Nephron progenitor cell (in vitro differentiated cells): ENCODE measurements at regions not wholly inside any gene's neighbourhood (a gene's known extent, or its start where the extent isn't known, plus 50 kb on each side); places are given as distances from the start of the nearest gene placed in this dataset.
A peak's percentile ranks its signal among the peaks of the same experiment; 100 is the strongest.

Experiments
- DNase-seq: peaks from one replicate; pipeline ENCODE4 v3.0.0; 2021
- H3K27ac Mint-ChIP-seq: 2 replicates; pipeline ENCODE4 v1.8.0; 2021; ENCODE audit warnings: mild to moderate bottlenecking, moderate library complexity, mixed read lengths
- H3K27me3 Mint-ChIP-seq: 2 replicates; pipeline ENCODE4 v1.8.0; 2021; ENCODE audit warnings: mild to moderate bottlenecking, low read depth, mixed read lengths; ENCODE audit not compliant: poor library complexity
- H3K36me3 Mint-ChIP-seq: 2 replicates; pipeline ENCODE4 v1.8.0; 2021; ENCODE audit warnings: low read depth, mixed read lengths
- H3K4me1 Mint-ChIP-seq: 2 replicates; pipeline ENCODE4 v1.8.0; 2021; ENCODE audit warnings: mixed read lengths
- H3K4me3 Mint-ChIP-seq: 2 replicates; pipeline ENCODE4 v1.8.0; 2021; ENCODE audit warnings: mild to moderate bottlenecking, moderate library complexity, mixed read lengths
- H3K9me3 Mint-ChIP-seq: 2 replicates; pipeline ENCODE4 v1.8.0; 2021; ENCODE audit warnings: mild to moderate bottlenecking, moderate library complexity, mixed read lengths
- TF ChIP-seq, protein P1 (sequence below): fragments of 200-600 bp; sonication (generic); IDR thresholded peaks from 2 replicates; pipeline ENCODE4 v1.5.0; 2021; ENCODE audit warnings: antibody characterized with exemption

DNA sequence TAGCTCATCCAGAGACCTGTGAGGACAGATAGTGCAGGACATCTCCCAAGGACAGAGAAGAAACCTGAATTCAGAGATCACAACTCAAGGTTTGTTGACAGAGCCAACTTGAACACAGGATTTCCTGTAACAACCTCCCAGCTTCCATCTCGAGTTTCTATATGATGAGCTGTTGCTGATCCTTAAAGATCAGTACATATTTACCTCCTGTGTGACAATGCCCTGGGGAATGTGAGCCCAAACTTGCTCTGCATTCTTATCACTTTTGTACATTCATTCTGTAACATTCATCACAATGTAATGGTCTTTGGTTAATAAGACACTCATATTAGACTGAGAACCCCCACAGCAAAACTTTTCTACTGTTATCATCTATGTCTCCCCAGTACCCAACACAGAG lies 468.6 kb downstream of the XPNPEP1 start:
- no peak overlapping the region for H3K27ac Mint-ChIP-seq
- H3K36me3 Mint-ChIP-seq: peaks cover 6% of the 10 kb centered on the region
- no peak overlapping the region for H3K4me3 Mint-ChIP-seq
- peaks cover 21% of the 10 kb centered on the region for H3K9me3 Mint-ChIP-seq
- no peak for DNase-seq
- H3K27me3 Mint-ChIP-seq: peaks cover 55% of the 10 kb centered on the region
- TF ChIP-seq, protein P1, sequence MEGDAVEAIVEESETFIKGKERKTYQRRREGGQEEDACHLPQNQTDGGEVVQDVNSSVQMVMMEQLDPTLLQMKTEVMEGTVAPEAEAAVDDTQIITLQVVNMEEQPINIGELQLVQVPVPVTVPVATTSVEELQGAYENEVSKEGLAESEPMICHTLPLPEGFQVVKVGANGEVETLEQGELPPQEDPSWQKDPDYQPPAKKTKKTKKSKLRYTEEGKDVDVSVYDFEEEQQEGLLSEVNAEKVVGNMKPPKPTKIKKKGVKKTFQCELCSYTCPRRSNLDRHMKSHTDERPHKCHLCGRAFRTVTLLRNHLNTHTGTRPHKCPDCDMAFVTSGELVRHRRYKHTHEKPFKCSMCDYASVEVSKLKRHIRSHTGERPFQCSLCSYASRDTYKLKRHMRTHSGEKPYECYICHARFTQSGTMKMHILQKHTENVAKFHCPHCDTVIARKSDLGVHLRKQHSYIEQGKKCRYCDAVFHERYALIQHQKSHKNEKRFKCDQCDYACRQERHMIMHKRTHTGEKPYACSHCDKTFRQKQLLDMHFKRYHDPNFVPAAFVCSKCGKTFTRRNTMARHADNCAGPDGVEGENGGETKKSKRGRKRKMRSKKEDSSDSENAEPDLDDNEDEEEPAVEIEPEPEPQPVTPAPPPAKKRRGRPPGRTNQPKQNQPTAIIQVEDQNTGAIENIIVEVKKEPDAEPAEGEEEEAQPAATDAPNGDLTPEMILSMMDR: no peak
- H3K4me1 Mint-ChIP-seq: peaks cover 22% of the 10 kb centered on the region

DNA sequence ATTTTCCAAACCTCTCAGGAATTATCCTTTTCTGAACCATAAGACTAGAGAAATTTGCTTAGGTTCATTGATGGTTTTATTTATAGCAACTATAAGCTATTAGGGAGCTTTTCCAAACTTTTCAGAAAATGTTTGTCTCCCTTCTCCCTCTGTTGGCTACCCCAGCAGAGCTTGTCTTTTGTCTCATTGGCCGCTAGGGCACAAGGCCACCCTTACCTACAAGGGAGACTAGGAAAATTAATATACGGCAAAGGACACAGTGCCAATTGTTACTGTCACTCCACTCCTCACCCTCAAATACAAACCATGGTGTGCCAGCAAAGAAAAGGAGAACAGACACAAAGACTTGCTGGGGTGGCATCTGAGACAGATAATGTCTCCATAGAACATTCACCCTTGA lies 471.4 kb downstream of the XPNPEP1 start:
- TF ChIP-seq, protein P1: no peak
- DNase-seq: no peak
- Mint-ChIP-seq H3K4me3 (no peak overlapping the region), H3K9me3 (no peaks in the 10 kb centered on the region), H3K27ac (no peak overlapping the region), H3K36me3 (no peaks in the 10 kb centered on the region), H3K27me3 (peaks cover 27% of the 10 kb centered on the region), H3K4me1 (peaks cover 33% of the 10 kb centered on the region)

DNA sequence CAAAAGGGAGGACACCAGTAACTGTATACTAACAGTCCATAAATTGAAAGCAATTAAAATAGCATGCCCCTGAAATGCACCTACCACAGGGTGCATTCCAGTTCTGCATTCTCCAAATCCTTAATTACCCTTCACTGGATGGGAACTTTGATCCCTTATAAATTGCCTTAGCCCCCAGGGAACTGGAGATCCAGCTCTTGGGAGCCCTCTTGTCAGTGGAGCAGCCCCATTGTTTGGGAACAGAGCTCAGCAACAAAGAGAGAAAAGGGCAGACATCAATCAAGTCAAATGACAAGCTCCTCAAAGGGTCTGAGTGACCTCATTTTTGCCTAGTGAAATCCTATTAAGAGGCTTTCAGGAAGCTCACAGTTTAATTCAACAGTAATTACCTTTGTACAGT lies 472.6 kb downstream of the XPNPEP1 start:
- Mint-ChIP-seq H3K4me1 (peaks cover 24% of the 10 kb centered on the region), H3K36me3 (no peaks in the 10 kb centered on the region), H3K27ac (no peak overlapping the region), H3K9me3 (no peaks in the 10 kb centered on the region), H3K4me3 (no peak overlapping the region), H3K27me3 (peaks cover 16% of the 10 kb centered on the region)
- DNase-seq: peak; percentile 52
- TF ChIP-seq, protein P1: no peak

DNA sequence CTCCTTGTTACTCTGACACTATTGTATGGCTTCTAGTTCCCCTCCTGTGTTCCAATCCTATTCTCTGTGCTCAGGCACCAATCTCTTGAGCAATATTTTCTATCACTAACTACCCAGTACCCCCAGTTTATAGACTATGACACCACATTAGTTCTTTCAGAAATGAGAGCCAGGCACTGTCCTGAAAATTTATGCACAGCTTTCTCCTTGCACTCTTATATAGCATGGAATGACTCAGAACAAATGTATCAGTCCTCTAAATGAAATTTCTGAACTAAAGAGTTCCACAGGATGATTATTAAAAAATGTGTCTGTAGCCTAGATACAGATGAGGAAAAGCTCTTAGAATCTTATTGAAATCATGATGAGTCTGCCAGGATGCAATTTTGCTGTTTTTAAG lies 489.9 kb downstream of the XPNPEP1 start:
- DNase-seq: no peak
- Mint-ChIP-seq H3K27me3 (no peaks in the 10 kb centered on the region), H3K4me3 (no peak overlapping the region), H3K27ac (no peak overlapping the region), H3K9me3 (no peaks in the 10 kb centered on the region), H3K36me3 (no peaks in the 10 kb centered on the region), H3K4me1 (no peaks in the 10 kb centered on the region)
- TF ChIP-seq, protein P1: no peak

DNA sequence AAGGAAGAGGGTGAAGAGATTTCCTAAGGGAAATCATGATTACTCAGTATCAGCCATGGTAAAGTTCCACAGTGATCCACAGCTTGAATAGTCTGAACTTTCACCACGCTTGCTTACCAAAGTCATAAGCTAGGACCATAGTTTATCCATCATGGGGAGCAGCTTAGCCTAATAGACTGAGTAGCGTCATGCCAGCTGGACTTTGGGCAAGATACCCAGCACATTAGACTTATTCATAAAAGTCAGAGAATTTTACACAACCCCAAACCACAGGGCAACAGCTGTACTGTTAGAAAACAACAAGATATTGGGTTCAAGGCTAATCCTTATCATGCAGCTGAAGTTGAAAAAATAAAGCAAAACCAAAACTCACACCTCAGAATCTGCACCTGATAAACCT lies 491.0 kb downstream of the XPNPEP1 start:
- no peak overlapping the region for H3K4me3 Mint-ChIP-seq
- H3K36me3 Mint-ChIP-seq: no peaks in the 10 kb centered on the region
- H3K4me1 Mint-ChIP-seq: no peaks in the 10 kb centered on the region
- TF ChIP-seq, protein P1: no peak
- H3K27ac Mint-ChIP-seq: no peak overlapping the region
- no peaks in the 10 kb centered on the region for H3K9me3 Mint-ChIP-seq
- DNase-seq: no peak
- no peaks in the 10 kb centered on the region for H3K27me3 Mint-ChIP-seq

DNA sequence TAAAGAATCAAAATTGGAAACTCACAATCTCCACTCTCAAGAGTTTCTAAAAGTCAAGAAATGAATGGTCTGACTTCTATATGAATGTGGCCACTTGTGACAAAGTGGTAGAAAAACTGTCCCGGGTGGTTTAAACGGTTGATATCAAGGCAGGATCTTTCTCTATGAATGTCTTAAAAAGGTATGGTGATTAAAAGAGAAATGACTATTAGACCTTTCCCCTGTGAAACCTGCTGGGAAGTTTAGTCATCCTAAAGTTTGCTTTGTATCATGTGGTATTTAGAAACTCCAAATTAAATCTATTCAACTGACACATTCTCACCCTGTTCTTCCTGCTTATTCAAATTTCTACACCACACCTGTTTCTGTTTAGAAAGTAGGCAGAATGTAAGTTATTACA lies 492.5 kb downstream of the XPNPEP1 start:
- no peak for DNase-seq
- H3K27ac Mint-ChIP-seq: no peak overlapping the region
- TF ChIP-seq, protein P1: no peak
- no peak overlapping the region for H3K4me3 Mint-ChIP-seq
- no peaks in the 10 kb centered on the region for H3K36me3 Mint-ChIP-seq
- H3K9me3 Mint-ChIP-seq: no peaks in the 10 kb centered on the region
- H3K27me3 Mint-ChIP-seq: no peaks in the 10 kb centered on the region
- H3K4me1 Mint-ChIP-seq: no peaks in the 10 kb centered on the region
